KMS-11 (cell line): ENCODE measurements at regions not wholly inside any gene's neighbourhood (a gene's known extent, or its start where the extent isn't known, plus 50 kb on each side); places are given as distances from the start of the nearest gene placed in this dataset.
"Not testable (repeated sequence)": the region's sequence is repeated elsewhere in the genome, so short reads cannot be mapped to it uniquely, and the experiment has no call there.

Experiments used
- H2AFZ ChIP-seq: fragments of 200-600 bp; sonication (generic); 2 replicates; pipeline ENCODE4 v1.6.1; 2016; ENCODE audit warnings: antibody characterized with exemption, mixed run types, low read depth
- H3K27ac ChIP-seq: fragments of 200-600 bp; sonication (generic); 2 replicates; pipeline ENCODE4 v1.6.1; 2016; ENCODE audit warnings: mild to moderate bottlenecking, mixed run types
- H3K27me3 ChIP-seq: fragments of 200-600 bp; sonication (generic); 2 replicates; pipeline ENCODE4 v1.6.1; 2017; ENCODE audit warnings: mild to moderate bottlenecking, low read depth, mixed run types, moderate library complexity; ENCODE audit not compliant: insufficient read depth
- H3K36me3 ChIP-seq: fragments of 200-600 bp; sonication (generic); 2 replicates; pipeline ENCODE4 v1.6.1; 2017; ENCODE audit warnings: mild to moderate bottlenecking, mixed run types; ENCODE audit not compliant: insufficient read depth
- H3K4me1 ChIP-seq: fragments of 200-600 bp; sonication (generic); 2 replicates; pipeline ENCODE4 v1.6.1; 2016; ENCODE audit warnings: mild to moderate bottlenecking, low read depth, mixed run types; ENCODE audit not compliant: poor library complexity, severe bottlenecking
- H3K4me2 ChIP-seq: fragments of 200-600 bp; sonication (generic); 2 replicates; pipeline ENCODE4 v1.7.0; 2016; ENCODE audit warnings: mild to moderate bottlenecking, mixed run types
- H3K4me3 ChIP-seq: fragments of 200-600 bp; sonication (generic); IDR thresholded peaks from 2 replicates; pipeline ENCODE4 v1.6.1; 2017; ENCODE audit warnings: low read depth, low read length, mixed read lengths; ENCODE audit not compliant: insufficient read depth
- H3K79me2 ChIP-seq: fragments of 200-600 bp; sonication (generic); 2 replicates; pipeline ENCODE4 v1.6.1; 2016; ENCODE audit warnings: low read depth, mixed run types; ENCODE audit not compliant: insufficient read depth
- H3K9ac ChIP-seq: fragments of 200-600 bp; sonication (generic); 2 replicates; pipeline ENCODE4 v1.6.1; 2016; ENCODE audit warnings: mild to moderate bottlenecking, mixed run types
- H4K20me1 ChIP-seq: fragments of 200-600 bp; sonication (generic); 2 replicates; pipeline ENCODE4 v1.6.1; 2016; ENCODE audit warnings: mild to moderate bottlenecking, mixed run types; ENCODE audit not compliant: insufficient read depth
- TF ChIP-seq, protein P1 (sequence below): fragments of 200-600 bp; sonication (generic); conservative IDR thresholded peaks from 2 replicates; pipeline ENCODE4 v1.6.1; 2017; ENCODE audit warnings: low read depth, mild to moderate bottlenecking, antibody characterized with exemption, low read length, moderate library complexity, mixed read lengths

DNA sequence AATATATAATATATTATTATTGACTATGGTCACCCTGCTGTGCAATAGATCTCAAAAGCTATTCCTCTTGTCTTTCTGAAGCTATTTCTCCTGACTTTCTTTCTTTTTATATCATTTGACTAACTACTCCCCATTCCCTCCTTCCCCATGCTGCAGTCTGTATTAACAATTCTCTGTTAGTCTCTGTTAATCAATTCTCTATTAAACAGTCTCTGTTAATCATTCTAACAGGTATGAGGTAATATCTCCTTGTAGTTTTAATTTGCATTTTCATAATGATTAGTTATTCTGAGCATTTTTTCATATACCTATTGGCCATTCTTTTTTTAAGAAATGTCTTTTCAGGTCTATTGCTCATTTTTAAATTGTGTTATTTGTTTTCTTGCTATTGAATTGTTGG, 201.0 kb upstream of the B3GALT2 start:
- Histone ChIP-seq H3K27me3 (no peaks in the 10 kb centered on the region), H2AFZ (no peak overlapping the region), H3K4me1 (no peaks in the 10 kb centered on the region)

DNA sequence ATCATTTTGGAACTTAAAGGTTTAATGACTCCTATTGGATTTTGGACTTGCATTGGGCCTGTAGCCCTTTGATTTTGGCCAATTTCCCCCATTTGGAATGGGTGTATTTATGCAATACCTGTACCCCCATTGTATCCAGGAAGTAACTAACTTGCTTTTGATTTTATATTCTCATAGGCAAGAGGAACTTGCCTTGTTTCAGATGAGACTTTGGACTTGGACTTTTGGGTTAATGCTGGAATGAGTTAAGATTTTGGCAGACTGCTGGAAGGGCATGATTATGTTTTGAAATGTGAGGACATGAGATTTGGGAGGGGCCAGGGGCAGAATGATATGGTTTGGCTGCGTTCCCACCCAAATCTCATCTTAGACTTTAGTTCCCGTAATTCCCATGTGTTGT, 192.0 kb upstream of the B3GALT2 start:
- H3K9ac ChIP-seq, H4K20me1 ChIP-seq, H3K4me3 ChIP-seq, H3K4me1 ChIP-seq, H2AFZ ChIP-seq, H3K4me2 ChIP-seq, H3K79me2 ChIP-seq, H3K27me3 ChIP-seq, H3K27ac ChIP-seq, H3K36me3 ChIP-seq: not testable (repeated sequence)

More for the DNA sequence above, 201.0 kb upstream of the B3GALT2 start:
- Histone ChIP-seq H3K36me3 (no peaks in the 10 kb centered on the region), H3K4me3 (no peak overlapping the region), H3K27ac (no peak overlapping the region), H3K4me2 (no peak overlapping the region), H3K79me2 (no peaks in the 10 kb centered on the region), H4K20me1 (no peaks in the 10 kb centered on the region), H3K9ac (no peak overlapping the region)
- TF ChIP-seq, protein P1, sequence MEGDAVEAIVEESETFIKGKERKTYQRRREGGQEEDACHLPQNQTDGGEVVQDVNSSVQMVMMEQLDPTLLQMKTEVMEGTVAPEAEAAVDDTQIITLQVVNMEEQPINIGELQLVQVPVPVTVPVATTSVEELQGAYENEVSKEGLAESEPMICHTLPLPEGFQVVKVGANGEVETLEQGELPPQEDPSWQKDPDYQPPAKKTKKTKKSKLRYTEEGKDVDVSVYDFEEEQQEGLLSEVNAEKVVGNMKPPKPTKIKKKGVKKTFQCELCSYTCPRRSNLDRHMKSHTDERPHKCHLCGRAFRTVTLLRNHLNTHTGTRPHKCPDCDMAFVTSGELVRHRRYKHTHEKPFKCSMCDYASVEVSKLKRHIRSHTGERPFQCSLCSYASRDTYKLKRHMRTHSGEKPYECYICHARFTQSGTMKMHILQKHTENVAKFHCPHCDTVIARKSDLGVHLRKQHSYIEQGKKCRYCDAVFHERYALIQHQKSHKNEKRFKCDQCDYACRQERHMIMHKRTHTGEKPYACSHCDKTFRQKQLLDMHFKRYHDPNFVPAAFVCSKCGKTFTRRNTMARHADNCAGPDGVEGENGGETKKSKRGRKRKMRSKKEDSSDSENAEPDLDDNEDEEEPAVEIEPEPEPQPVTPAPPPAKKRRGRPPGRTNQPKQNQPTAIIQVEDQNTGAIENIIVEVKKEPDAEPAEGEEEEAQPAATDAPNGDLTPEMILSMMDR: no peak

DNA sequence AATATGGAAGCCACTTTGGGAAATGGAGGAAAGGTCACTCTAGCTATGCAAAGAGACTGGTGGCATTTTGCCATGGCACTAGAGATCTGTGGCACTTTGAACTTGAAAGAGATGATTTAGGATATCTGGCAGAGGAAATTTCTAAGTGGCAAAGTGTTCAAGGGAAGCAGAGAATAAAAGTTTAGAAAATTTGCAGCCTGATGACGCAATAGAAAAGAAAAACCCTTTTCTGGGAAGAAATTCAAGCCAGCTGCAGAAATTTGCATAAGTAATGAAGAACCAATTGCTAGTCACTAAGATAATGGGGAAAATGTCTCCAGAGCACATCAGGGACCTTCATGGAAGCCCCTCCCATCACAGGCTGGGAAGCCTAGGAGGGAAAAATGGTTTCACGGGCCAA, 191.1 kb upstream of the B3GALT2 start:
- H3K4me2 ChIP-seq: no peak overlapping the region
- no peaks in the 10 kb centered on the region for H3K36me3 ChIP-seq
- H4K20me1 ChIP-seq: no peaks in the 10 kb centered on the region
- no peaks in the 10 kb centered on the region for H3K4me1 ChIP-seq
- H2AFZ ChIP-seq: no peak overlapping the region
- no peaks in the 10 kb centered on the region for H3K27me3 ChIP-seq
- no peaks in the 10 kb centered on the region for H3K79me2 ChIP-seq
- TF ChIP-seq, protein P1: no peak
- H3K9ac ChIP-seq: no peak overlapping the region
- H3K4me3 ChIP-seq: no peak overlapping the region
- no peak overlapping the region for H3K27ac ChIP-seq

DNA sequence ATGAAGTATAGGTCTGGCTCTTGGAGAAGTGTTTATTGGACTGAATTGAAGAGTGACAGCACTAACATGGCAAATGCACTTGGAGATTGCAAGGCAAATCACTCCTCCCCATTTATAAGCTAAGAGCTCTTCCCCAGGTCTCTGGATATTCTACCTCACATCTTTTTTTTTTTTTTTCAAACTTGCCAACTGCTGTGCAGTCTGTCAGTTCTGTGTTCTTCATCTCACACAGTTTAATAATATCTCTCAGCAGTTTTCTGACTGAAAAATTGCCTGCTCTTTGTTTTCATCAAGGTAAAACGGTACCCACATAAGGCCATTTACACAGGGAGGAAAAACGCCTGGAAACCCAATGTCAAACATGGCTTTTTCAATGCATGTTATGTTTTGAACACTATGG, 186.1 kb upstream of the B3GALT2 start:
- Histone ChIP-seq H3K9ac (no peak overlapping the region), H3K4me1 (no peaks in the 10 kb centered on the region)

DNA sequence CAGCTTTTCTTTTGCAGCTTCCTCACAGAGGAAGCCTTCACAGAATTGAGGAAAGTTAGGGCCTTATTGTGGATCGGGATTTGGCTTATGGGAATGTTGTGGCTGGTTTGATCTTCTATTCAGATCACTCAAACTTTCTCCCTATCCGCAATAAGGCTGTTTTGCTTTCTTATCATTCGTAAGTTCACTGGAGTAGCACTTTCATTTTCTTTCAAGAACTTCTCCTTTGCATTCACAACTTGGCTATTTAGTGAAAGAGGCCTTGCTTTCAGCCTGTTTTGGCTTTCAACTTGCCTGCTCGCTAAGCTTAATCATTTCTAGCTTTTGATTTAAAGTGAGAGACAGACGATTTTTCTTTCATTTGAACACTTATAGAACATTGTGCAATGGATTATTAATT, 181.9 kb upstream of the B3GALT2 start:
- Histone ChIP-seq H4K20me1 (no peaks in the 10 kb centered on the region), H3K79me2 (no peaks in the 10 kb centered on the region), H3K27me3 (no peaks in the 10 kb centered on the region), H2AFZ (no peak overlapping the region), H3K9ac (no peak overlapping the region), H3K27ac (no peak overlapping the region), H3K4me3 (no peak overlapping the region), H3K36me3 (no peaks in the 10 kb centered on the region), H3K4me2 (no peak overlapping the region), H3K4me1 (no peaks in the 10 kb centered on the region)
- TF ChIP-seq, protein P1: no peak

More for the DNA sequence above, 186.1 kb upstream of the B3GALT2 start:
- H3K36me3 ChIP-seq: no peaks in the 10 kb centered on the region
- no peaks in the 10 kb centered on the region for H3K79me2 ChIP-seq
- no peak overlapping the region for H3K4me3 ChIP-seq
- no peak overlapping the region for H3K27ac ChIP-seq
- no peaks in the 10 kb centered on the region for H3K27me3 ChIP-seq
- H4K20me1 ChIP-seq: no peaks in the 10 kb centered on the region
- H2AFZ ChIP-seq: no peak overlapping the region
- TF ChIP-seq, protein P1: no peak
- H3K4me2 ChIP-seq: no peak overlapping the region
